GM18867 (cell line): ENCODE measurements at regions not wholly inside any gene's neighbourhood (a gene's known extent, or its start where the extent isn't known, plus 50 kb on each side); places are given as distances from the start of the nearest gene placed in this dataset.

ENCODE experiments used
- ATAC-seq: cut with Tn5 transposase; IDR thresholded peaks from one replicate; pipeline ENCODE4 v1.9.1; 2021; ENCODE audit warnings: mild to moderate bottlenecking, moderate library complexity; ENCODE audit not compliant: unreplicated experiment

DNA sequence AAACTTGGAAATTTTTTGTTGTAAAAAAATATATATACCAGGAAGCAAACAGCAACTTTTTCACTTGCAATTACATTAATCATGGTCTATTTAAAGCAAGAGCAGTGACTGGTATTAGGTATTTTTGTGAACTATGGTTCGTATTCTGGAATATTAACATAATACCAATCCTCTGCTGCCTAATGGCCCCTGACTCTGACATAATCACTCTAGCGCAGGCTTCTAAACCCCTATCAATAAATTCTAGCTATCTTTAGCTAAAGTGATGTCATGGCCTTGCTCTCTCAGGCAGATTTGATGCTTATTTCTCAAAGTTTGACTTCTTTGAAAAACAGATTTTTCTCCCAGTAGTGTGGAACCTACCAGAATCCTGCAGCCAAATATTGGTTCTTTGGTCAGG is 808.3 kb downstream of the VGLL3 start:
- no peak for ATAC-seq

GRCh38 chr3:86180696-86181095 is 810.3 kb downstream of the VGLL3 start:
- no peak for ATAC-seq

GRCh38 chr3:86178095-86178494 is 812.9 kb downstream of the VGLL3 start:
- no peak for ATAC-seq

DNA sequence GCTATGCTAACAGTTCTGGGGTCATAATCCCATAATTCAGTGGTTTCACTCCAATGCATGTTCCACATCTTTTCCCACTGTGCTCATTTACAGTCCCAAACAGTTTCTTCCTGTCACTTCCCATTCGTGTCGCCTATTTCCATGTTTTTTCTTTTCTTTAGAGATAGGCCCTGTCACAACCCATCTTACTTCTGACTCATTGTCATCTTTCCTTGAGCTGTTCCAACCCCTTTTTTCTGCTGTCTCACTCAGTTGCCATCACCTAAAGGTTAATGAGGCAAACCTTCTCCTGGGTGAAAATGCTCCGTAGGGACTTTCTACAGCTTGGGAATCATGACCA is 814.5 kb downstream of the VGLL3 start:
- ATAC-seq, result no peak

GRCh38 chr3:86175593-86176444 is 815.1 kb downstream of the VGLL3 start:
- ATAC-seq, result no peak

DNA sequence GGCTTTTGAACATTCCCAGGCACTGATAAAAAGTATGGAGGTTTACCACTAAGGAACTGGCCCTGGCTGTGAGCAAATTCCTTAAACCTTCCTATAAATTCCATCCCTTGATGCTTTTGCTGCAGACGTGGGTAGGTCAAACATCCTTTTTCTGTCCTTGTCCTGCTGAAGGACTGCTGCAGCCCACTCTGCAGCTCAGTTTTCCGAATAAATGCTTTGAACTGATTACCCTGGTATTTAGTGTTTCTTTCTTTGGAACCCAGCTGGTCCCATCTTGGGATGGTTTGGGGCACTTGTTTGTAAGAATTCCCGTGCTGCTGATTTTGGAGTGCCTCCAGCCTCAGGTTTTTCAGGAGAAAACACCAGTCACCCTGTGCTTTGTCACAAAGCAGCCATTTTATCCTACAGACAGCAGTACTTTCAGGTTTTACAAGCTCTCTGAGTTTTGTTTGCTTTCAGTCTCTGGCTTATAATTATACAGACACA is 815.9 kb downstream of the VGLL3 start:
- no peak for ATAC-seq

GRCh38 chr3:86173401-86173800 is 817.5 kb downstream of the VGLL3 start:
- no peak for ATAC-seq

DNA sequence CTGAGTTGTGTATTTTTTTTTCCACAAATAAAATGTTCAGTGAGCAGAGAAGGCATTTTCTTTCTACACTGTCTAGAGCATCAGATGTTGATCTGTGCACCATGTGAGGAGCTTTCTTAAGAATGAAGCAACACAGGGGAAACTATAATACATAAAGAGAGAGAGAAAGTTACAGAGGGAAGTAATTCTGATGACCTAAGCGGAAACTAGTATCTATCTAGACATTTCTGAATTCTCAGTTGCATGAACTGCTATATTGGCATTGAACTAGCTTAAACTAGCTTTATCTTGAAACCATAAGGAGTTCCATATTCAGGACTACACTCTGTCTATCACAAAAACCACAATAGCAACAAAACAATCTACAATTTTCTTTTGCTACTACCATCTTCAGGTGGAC is 822.4 kb downstream of the VGLL3 start:
- ATAC-seq, result no peak

DNA sequence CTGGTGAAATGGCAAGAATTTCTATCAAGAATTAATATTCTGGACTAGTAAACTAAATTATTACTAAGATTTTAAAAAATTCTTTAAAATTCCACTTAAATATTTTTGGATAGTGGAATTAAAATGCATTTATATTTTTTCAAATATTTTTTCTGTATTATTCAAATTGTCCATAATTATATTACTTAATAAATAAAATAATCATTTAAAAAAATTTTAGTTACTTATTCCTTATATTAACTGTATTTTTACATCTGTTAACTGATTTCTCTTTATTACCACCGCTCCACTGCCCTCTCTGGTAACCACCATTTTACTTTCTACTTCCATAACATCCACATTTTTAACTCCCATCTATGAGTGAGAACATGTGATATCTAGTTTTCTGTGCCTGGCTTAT is 828.4 kb downstream of the VGLL3 start:
- ATAC-seq, result no peak

- ATAC-seq, result no peak
These were observed 829.5 kb downstream of the VGLL3 start for GRCh38 chr3:86161493-86161892.

DNA sequence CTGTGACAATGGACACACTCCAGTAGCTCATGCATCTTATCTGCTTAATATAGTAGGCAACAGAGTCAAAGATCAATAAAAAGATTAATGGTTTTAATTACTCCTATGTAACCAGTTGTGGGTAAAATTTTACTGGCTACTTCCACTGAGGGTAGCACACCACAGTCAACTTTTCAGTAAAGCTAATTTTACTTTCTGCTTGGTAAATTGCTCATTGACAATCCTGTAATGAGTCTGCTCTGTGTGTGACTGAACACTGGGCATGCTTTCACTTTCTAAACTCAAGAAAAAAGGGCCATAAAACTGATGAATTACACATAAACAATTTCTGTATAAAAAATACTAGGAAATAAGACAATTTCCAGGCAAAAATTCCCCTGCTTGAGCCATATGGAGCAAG is 838.3 kb downstream of the VGLL3 start:
- ATAC-seq, result no peak

- no peak for ATAC-seq
These were observed 841.9 kb downstream of the VGLL3 start for GRCh38 chr3:86149054-86149453.

DNA sequence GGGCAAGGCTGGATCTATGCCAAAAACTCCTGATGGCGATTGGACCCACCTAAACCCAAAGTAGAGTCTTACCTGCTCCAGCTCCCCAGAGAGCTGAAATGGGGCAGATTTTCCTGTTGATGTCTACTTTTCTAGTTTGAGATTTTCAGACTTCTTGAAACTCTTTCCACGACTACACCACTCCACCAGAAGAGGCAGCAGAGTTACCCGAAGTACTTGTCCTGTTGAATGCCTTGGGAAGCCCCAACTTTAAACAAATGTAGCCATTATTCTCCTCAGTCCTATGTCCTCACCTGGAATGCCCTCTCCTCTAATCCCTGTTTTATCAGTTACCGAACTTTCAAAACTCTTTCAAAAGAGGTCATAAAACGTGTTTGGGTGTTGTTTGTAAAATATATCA is 843.8 kb downstream of the VGLL3 start:
- ATAC-seq, result no peak

- ATAC-seq, result no peak
These were observed 864.4 kb downstream of the VGLL3 start for GRCh38 chr3:86126552-86126951.
